ENCODE measurements at regions not wholly inside any gene's neighbourhood (a gene's known extent, or its start where the extent isn't known, plus 50 kb on each side); places are given as distances from the start of the nearest gene placed in this dataset.

DNA sequence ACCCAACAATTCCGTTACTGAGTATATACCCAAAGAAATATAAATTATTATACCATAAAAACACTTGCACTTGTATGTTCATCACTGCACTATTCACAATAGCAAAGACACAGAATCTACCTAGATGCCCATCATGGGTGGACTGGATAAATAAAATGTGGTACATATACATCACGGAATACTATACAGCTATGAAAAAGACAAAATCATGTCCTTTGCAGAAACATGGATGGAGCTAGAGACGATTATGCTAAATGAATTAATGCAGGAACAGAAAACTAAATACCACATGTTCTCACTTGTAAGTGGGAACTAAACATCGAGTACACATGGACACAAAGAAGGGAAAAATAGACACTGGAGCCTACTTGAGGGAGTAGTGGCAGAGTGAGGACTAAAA, 185.3 kb downstream of the PYDC2 start:
- Mint-ChIP-seq H3K4me3 (no peak overlapping the region), H3K27me3 (ENCODE audit: low read depth in 3 of 3) (peaks cover 0 to 2% (median 0%) of the 10 kb centered on the region in 3 donors), H3K36me3 (no peaks in the 10 kb centered on the region), H3K27ac (no peak overlapping the region), H3K9me3 (peaks cover 5 to 21% (median 11%) of the 10 kb centered on the region in 7 donors), H3K4me1 (no peaks in the 10 kb centered on the region)
- Histone ChIP-seq H3K9ac (ENCODE audit: insufficient read depth, low read length, poor library complexity, severe bottlenecking) (no peak overlapping the region), H4K20me1 (ENCODE audit: insufficient read depth, low read length) (no peaks in the 10 kb centered on the region), H3K4me2 (replicated peaks; ENCODE audit: extremely low read depth, low read length, poor library complexity, severe bottlenecking) (no peak overlapping the region), H3K27me3 (ENCODE audit: control insufficient read depth in 2 of 2, insufficient read depth in 2 of 2, low read length in 2 of 2) (no peaks in the 10 kb centered on the region), H3K4me1 (ENCODE audit: control insufficient read depth in 1 of 2, insufficient read depth in 2 of 2, low read length in 2 of 2) (no peaks in the 10 kb centered on the region), H3K36me3 (replicated peaks in 1 of 2; ENCODE audit: control insufficient read depth in 1 of 2, insufficient read depth in 2 of 2, low read length in 2 of 2) (no peaks in the 10 kb centered on the region), H3K9me3 (replicated peaks in 1 of 2; ENCODE audit: control insufficient read depth in 1 of 2, insufficient read depth in 1 of 2, low read length in 2 of 2) (peaks cover 5 to 23% of the 10 kb centered on the region in 2 donors), H3K79me2 (ENCODE audit: insufficient read depth, low read length) (no peaks in the 10 kb centered on the region), H3K27ac (ENCODE audit: low read depth in 1 of 2, low read length in 2 of 2) (no peak overlapping the region), H3K4me3 (replicated peaks in 1 of 3; ENCODE audit: low read depth in 2 of 3, low read length in 3 of 3) (no peak overlapping the region), H2AFZ (ENCODE audit: insufficient read depth, low read depth, low read length, poor library complexity, severe bottlenecking) (no peak overlapping the region)
- TF ChIP-seq, protein P1, sequence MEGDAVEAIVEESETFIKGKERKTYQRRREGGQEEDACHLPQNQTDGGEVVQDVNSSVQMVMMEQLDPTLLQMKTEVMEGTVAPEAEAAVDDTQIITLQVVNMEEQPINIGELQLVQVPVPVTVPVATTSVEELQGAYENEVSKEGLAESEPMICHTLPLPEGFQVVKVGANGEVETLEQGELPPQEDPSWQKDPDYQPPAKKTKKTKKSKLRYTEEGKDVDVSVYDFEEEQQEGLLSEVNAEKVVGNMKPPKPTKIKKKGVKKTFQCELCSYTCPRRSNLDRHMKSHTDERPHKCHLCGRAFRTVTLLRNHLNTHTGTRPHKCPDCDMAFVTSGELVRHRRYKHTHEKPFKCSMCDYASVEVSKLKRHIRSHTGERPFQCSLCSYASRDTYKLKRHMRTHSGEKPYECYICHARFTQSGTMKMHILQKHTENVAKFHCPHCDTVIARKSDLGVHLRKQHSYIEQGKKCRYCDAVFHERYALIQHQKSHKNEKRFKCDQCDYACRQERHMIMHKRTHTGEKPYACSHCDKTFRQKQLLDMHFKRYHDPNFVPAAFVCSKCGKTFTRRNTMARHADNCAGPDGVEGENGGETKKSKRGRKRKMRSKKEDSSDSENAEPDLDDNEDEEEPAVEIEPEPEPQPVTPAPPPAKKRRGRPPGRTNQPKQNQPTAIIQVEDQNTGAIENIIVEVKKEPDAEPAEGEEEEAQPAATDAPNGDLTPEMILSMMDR (IDR thresholded peaks at IDR 0.05) = no peak
- no peak for DNase-seq
- whole genome bisulfite sequencing (ENCODE audit: insufficient coverage) = no CpG with 5 or more reads among the region's 4 CpGs
- intact Hi-C loops (cut with micrococcal nuclease) = no loop called here

DNA sequence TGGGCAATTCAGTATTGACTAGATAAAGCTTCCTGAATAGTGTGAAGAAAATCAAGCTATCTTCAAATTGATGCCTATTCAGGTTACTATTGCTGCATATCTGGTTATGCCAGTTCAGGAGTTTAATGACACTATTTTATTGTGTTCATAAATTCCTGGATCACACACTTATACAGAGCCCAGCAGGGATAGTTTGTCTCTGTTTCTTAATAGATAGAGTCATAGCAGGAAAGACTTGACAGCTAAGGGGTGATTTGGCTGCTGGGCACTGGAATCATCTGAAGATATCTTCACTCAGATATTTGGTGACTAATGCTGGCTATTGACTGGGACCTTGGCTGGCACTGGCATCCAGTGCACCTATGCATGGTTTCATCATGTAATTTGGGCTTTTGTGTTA, 187.8 kb downstream of the PYDC2 start:
- Histone ChIP-seq H3K36me3 (replicated peaks in 1 of 2; ENCODE audit: control insufficient read depth in 1 of 2, insufficient read depth in 2 of 2, low read length in 2 of 2) (no peaks in the 10 kb centered on the region), H2AFZ (ENCODE audit: insufficient read depth, low read depth, low read length, poor library complexity, severe bottlenecking) (no peak overlapping the region), H3K4me3 (replicated peaks in 1 of 3; ENCODE audit: low read depth in 2 of 3, low read length in 3 of 3) (no peak overlapping the region), H3K4me2 (replicated peaks; ENCODE audit: extremely low read depth, low read length, poor library complexity, severe bottlenecking) (no peak overlapping the region), H3K9me3 (replicated peaks in 1 of 2; ENCODE audit: control insufficient read depth in 1 of 2, insufficient read depth in 1 of 2, low read length in 2 of 2) (peaks cover 5 to 8% of the 10 kb centered on the region in 2 donors), H3K9ac (ENCODE audit: insufficient read depth, low read length, poor library complexity, severe bottlenecking) (no peak overlapping the region), H3K4me1 (ENCODE audit: control insufficient read depth in 1 of 2, insufficient read depth in 2 of 2, low read length in 2 of 2) (no peaks in the 10 kb centered on the region), H3K27ac (ENCODE audit: low read depth in 1 of 2, low read length in 2 of 2) (no peak overlapping the region), H4K20me1 (ENCODE audit: insufficient read depth, low read length) (no peaks in the 10 kb centered on the region), H3K79me2 (ENCODE audit: insufficient read depth, low read length) (no peaks in the 10 kb centered on the region), H3K27me3 (ENCODE audit: control insufficient read depth in 2 of 2, insufficient read depth in 2 of 2, low read length in 2 of 2) (no peaks in the 10 kb centered on the region)
- TF ChIP-seq, protein P1 (IDR thresholded peaks at IDR 0.05) = no peak
- H3K4me1 Mint-ChIP-seq = no peaks in the 10 kb centered on the region
- DNase-seq = no peak
- H3K4me3 Mint-ChIP-seq = no peak overlapping the region
- no peaks in the 10 kb centered on the region for H3K36me3 Mint-ChIP-seq
- intact Hi-C loops (cut with micrococcal nuclease) = no loop called here
- no peaks in the 10 kb centered on the region for H3K27me3 Mint-ChIP-seq (ENCODE audit: low read depth in 3 of 3)
- peaks cover 4 to 16% (median 7%) of the 10 kb centered on the region in 7 donors for H3K9me3 Mint-ChIP-seq
- no peak overlapping the region for H3K27ac Mint-ChIP-seq

Data from CD14-positive monocyte (primary cell).